ENCODE measurements at regions not wholly inside any gene's neighbourhood (a gene's known extent, or its start where the extent isn't known, plus 50 kb on each side); places are given as distances from the start of the nearest gene placed in this dataset.
"Not testable (repeated sequence)": the region's sequence is repeated elsewhere in the genome, so short reads cannot be mapped to it uniquely, and the experiment has no call there.

- FAIRE-seq, result no peak
These were observed 889.1 kb upstream of the ZEB2 start for GRCh38 chr2:145408980-145409379.

DNA sequence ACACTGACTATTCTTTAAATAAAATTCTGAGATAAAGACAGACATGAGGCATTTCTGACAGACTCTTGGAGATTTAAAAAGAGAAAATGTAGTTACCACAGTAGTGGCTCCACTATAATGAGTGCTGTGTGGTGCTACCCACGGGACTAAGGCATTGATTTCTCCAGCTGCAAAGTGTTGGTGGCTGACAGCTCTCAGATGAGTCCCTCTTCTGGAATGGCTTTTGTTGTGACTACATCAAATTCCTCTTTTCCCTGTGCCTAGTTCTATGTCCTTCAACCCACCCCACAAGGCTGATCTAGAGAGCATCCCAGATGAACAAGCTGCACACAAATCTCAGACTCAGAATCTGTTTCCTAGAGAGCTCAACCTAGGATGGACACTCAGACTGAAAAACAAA, 884.8 kb upstream of the ZEB2 start:
- no peak for FAIRE-seq

- no peak for FAIRE-seq
These were observed 882.9 kb upstream of the ZEB2 start for GRCh38 chr2:145402706-145403277.

GRCh38 chr2:145399131-145399530, 879.2 kb upstream of the ZEB2 start:
- FAIRE-seq, result no peak

- no peak for FAIRE-seq
These were observed 874.3 kb upstream of the ZEB2 start for GRCh38 chr2:145394181-145394580.

GRCh38 chr2:145386973-145387372, 867.1 kb upstream of the ZEB2 start:
- FAIRE-seq, result no peak

- no peak for FAIRE-seq
These were observed 864.0 kb upstream of the ZEB2 start for GRCh38 chr2:145383961-145384360.

GRCh38 chr2:145380436-145381017, 860.6 kb upstream of the ZEB2 start:
- FAIRE-seq, result no peak

DNA sequence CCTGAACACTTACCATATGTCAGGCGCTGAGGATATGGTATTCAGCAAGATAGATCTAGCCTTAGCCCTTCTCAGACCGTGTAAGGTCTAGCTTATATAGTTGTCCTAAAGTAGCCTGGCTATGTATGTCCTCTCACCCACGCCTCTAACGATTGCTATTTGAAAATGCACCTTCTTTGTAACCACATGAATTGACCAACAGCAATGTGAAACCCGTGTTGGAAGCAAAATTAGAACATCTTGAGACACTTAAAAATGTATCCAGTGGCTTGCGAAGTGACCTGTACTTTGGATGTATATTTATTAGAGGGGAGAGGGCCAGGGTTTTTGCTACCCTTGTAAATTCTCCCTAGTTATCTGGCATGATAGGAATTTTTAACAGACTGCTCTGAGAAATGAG, 860.0 kb upstream of the ZEB2 start:
- no peak for FAIRE-seq

DNA sequence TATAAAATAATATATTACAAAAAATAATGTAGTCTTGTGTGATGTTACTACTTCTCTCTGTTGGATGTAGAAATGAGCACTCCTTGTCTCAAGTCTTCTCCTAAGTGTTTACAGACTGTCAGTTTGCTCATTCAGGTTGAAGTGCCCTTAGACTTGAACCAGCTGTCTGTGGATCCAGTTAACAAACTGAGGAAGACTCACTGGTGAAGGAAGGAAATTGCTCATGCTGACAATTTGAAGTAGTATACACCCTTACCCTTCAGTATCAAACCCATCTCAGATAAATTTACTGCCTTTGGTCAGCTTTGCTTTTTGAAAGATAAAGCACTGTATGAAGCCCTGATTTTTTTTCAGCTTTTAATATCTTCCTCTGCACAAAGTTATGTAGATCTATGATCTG, 854.2 kb upstream of the ZEB2 start:
- no peak for FAIRE-seq

DNA sequence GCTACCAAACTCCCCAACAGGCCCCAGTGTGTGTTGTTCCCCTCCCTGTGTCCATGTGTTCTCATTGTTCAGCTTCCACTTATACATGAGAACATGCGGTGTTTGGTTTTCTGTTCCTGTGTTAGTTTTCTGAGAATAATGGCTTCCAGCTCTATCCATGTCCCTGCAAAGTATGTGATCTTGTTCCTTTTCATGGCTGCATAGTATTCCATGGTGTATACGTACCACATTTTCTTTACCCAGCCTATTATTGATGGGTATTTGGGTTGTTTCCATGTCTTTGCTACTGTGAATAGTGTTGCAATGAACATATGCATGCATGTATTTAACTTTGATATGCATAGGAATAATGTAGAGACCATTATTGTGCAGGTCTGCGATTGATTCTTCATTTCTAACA, 847.4 kb upstream of the ZEB2 start:
- FAIRE-seq, result not testable (repeated sequence)

DNA sequence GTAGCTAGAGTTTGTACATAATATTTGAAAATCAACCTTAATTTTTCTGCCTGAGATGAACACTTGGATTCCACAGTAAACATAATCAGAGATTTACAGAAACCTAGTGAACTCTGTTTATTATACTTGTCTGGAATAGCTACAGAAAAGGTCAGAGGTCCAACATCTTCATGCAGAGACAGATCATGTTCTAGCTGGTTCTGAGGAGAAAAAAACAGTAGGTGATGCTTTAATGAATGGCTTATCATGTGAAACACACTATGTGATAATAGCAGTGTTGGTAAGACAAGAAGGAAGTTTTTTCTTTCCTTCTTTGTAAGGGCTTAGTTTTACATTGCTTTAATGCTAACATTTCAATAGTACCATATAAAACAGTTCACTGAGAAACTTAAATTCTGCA, 846.4 kb upstream of the ZEB2 start:
- no peak for FAIRE-seq

DNA sequence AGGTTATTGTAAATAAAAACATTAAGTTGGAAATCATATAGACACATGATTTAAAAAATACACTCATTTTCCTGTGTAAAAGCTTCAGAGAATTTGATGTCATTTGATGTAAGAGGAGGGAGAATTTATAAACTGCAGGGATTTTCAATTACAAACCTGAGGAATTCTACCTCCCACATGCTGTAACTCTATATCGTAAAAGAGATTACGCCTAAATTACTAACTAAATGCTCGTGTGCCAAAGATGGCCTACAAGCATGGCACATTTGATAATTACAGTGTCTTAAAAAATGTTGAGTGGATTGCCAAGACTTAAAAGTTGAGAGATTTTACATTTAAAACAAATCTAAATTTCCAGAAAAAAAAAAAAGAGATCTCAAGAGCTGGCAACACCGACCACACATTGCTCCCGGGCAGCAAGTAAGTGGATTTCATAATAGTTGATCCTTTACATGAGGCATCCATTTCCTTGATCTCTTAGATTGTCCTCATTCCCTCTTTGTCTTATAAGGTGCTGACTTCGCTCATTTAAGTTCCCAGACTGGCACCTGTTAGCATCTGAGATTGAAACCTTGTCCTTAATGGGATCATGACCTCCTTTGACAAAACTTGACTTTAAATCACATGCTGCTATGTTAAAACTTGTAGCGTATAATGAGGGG, 840.3 kb upstream of the ZEB2 start:
- FAIRE-seq, result no peak

DNA sequence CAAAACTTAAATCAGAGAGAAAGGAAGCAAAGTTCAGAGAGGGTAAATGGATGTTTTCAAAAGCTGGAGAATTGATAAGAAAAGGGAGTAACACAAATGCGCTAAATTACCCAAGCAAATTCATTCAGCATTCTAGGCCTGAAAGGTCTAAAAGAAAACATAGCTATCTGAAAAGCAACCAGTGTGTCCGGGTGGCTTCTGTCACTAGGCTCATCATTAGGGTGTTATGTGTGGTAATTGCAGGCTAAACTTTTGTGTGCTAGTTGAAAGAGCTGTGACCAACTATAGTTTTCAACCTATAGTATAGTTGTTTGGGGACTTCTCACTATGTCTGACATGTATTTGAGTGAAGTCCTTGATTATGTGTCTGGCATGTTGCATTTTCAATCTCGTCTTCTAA, 839.6 kb upstream of the ZEB2 start:
- FAIRE-seq, result no peak

DNA sequence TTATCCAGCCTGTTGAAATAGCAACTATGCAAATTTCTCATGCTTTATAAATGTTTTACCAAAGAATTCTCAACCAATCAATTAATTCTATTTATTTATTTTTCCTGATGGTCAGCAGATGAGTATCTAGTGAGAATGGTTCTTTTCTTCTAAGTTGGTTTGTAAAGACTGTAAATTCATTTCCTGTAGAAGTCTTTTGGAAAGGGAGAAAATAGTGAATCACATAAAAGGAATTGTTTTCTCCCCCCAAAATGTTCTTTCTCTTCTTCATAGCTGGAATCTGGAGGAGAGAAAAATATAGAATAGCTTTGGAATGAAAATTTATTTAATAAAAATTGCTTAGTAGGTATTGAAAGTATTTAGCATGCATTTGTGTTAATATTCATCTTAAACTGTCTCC, 836.1 kb upstream of the ZEB2 start:
- FAIRE-seq, result no peak

DNA sequence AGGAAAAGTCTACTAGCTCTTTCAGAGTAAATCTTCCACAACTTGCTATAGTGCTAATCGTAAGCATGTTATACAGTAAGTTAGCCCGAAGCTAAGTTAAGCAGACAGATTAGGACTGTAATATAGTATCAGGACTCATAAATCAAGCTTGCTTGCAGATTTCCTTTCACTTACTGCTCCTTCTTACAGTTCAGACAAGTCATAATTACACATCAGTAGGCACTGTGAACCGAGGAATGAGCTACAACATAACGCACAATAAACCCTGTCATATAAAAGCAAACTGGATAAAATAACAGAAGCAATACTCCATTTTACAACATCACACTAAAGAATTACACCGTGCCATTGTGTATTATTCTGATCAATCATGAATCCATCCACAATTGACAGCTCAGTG, 832.6 kb upstream of the ZEB2 start:
- FAIRE-seq, result no peak

GRCh38 chr2:145351864-145352425, 832.0 kb upstream of the ZEB2 start:
- FAIRE-seq, result no peak

DNA sequence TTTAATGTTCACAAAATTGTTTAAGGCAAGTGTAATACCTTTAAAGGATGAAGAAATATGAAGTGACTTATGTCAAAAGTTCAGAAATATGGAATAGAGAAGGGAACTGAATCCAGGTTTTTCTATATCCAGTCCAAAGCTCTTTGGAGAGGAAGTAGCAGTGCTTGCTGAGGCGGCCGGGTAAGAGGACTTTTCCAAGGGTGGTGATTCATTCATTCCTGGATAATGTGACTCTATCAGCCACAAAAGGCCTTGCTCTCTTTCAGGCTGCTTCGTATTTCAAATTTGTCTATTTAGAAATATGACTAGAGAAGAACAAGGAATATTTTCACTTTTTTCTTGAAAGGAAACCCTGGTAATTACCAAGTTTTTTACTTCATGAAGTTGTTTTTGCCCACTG, 830.1 kb upstream of the ZEB2 start:
- FAIRE-seq, result no peak

DNA sequence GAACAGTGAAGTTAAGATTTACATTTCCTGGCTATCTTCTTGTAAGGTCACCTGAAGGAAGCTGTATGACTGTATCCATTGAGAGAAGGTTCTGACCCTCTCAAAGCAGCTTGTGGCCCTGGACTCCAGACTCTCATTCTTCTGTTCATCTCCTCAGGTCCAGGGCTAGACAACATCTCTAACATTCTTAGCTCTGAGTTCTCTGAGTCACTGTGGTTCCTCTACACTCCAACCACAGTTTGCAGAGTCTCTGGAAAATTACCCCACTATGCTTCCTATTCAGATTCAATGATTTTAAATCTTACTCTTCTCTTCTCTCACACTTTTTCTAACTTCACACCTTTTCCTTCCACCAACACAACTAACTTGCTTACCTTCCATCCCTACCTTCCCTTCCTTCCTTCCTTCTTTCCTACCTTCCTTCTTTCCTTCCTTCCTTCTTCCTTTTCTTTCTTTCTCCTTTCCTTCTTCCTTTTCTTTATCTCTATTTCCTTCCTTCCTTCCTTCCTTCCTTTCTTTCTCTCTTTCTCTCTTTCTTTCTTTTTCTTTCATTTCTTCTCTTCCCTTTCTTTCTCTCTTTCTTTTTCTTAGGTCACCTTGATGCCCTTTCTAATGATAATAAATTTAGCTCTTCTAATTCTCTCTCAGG, 824.3 kb upstream of the ZEB2 start:
- no peak for FAIRE-seq

DNA sequence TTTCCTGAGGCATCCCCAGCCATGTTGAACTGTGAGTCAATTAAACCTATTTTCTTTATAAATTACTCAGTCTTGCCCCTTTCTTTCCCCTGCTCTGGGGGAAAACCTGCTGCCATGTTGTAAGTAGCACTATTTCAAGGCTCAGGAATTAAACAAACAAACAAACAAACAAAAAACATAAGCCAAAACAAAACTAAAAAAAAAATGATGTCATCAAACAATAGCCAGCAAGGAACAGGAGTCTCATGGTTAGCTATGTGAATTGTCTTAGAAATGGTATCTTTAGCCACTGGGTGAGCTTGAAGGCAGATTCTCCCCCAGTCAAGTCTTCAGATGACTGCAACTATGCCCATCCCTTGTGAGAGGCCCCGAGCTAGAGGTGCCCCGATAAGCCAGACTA, 823.4 kb upstream of the ZEB2 start:
- FAIRE-seq, result no peak

DNA sequence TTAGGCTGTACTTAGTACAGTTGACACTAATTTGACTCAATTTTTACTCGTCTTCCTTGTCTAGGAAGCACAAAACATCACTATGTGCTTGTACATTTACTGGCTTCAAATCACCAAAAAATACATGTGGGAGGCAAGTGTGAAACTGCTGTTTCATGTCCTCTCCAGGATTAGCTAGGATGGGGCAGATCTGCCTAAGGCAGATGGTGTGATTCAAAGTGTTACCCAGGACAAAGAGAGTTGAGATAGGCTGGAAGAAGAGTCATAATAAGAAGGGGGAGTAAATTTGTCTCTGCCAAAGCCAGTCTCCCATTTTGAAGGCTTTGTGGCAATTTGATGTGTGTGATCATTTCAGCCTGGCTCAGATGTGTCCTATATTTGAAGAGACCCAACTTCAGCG, 821.6 kb upstream of the ZEB2 start:
- FAIRE-seq, result no peak

- FAIRE-seq, result no peak
These were observed 819.7 kb upstream of the ZEB2 start for GRCh38 chr2:145339646-145340045.

GRCh38 chr2:145332210-145332898, 812.4 kb upstream of the ZEB2 start:
- no peak for FAIRE-seq

Measured in TTC549 (cell line).